HUDEP-2 (cell line): ENCODE measurements at regions not wholly inside any gene's neighbourhood (a gene's known extent, or its start where the extent isn't known, plus 50 kb on each side); places are given as distances from the start of the nearest gene placed in this dataset.

Source experiments
- DNase-seq, 76 experiments: peaks; one replicate each; lab custom pipeline; 2025; ENCODE audit not compliant: unreplicated experiment in 76 of 76; lab: John Stamatoyannopoulos, UW

GRCh38 chr5:123756816-123757215 lies 244.8 kb downstream of the CSNK1G3 start:
- no peak for DNase-seq

DNA sequence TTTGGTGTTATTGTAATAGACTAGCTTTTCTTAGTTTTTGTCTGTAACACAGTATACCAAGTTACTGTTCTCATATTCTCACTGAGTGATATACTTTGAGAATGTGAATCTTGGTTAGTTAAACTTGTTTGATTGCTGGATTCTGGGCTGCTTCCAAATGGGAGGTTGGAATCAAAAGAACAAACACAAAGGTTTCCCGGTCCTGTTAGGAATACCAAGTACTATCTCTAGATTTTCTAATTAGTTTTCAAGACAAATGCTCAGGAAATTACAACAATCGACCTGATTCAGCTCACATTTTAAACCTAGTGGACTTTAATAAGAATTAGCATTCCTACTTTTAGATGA lies 244.3 kb downstream of the CSNK1G3 start:
- no peak for DNase-seq

GRCh38 chr5:123755653-123756317 lies 243.8 kb downstream of the CSNK1G3 start:
- no peak for DNase-seq

- DNase-seq = no peak
These were observed 242.9 kb downstream of the CSNK1G3 start for GRCh38 chr5:123754908-123755307.

DNA sequence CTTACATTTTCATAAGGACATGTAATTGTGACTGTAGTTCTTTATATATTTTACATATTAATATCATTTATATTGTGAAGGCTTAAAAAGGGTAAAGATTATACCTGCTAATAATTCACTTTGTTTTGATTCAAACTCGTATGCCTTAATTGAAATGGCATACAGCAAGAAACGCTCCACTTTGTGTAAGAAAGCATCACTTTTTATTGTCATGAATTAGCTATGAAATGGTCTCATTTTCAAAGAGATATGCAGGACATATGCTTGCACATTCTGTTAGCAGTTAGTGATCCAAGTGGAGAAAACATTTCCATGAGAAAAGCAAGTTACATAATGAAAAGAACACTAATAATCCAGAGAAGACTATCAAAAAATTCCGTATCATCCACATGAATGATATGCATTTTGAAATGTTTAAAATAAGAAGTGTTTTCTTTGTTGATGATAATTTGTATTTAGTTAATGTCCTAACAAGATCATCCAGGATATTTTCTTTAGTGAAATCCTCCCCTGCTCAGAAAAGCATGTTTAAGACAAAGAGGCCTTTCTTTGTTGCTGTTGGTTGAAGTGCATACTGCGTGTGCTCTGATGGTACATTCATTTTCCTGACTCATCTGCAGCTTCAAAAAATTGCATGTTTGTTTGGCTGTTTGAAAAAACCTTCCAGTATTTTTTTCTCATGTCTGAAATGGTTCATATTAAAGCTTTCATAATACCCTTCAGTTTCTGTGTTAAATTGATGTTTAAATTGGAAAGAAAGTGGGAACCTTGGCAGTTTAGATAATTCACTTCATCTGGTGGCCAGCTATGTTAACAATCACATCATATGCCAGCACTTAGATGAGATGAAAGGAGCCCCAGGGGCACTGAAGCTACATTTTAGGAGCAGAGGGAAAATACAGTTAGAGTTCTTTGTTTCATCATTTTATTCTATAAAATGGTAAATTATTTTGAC lies 242.2 kb downstream of the CSNK1G3 start:
- no peak for DNase-seq

GRCh38 chr5:123753180-123753936 lies 241.4 kb downstream of the CSNK1G3 start:
- no peak for DNase-seq

- no peak for DNase-seq
These were observed 240.7 kb downstream of the CSNK1G3 start for GRCh38 chr5:123752552-123753179.

DNA sequence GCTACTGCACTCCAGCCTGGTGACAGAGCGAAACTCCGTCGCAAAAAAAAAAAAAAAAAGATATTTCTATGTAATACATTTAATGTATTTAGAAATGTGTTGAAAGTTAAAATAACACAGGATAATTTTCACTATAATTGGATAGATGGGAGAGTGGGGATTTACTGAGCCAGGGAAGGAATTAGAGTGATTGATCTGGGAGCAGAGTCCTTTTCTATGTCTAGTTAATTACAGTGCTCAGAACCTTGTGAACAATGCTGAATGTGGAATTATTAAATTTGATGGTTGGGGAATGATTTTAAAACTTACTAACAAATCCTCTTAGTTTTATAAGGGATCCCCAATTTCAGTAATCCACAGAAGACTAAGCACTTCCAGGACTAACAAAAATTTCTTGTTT lies 239.7 kb downstream of the CSNK1G3 start:
- no peak for DNase-seq

DNA sequence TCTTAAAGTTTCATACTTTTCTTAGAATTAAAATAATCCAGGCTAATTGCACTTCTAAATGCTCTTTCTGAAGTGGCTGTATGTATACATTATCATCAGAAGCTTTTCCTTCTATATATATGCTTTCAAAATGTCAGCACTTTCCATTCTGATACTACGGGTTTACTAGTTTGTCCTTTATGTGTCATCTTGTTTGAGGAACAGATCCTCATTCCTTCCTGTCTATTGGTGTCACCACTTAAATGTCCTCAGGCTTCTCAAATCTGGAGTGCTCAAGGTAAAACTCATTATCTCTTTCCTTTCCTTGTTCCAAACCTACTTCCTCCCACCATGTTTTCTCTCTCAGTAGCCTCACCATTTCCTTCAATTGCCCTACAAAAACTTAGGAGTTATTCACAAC lies 236.3 kb downstream of the CSNK1G3 start:
- no peak for DNase-seq

DNA sequence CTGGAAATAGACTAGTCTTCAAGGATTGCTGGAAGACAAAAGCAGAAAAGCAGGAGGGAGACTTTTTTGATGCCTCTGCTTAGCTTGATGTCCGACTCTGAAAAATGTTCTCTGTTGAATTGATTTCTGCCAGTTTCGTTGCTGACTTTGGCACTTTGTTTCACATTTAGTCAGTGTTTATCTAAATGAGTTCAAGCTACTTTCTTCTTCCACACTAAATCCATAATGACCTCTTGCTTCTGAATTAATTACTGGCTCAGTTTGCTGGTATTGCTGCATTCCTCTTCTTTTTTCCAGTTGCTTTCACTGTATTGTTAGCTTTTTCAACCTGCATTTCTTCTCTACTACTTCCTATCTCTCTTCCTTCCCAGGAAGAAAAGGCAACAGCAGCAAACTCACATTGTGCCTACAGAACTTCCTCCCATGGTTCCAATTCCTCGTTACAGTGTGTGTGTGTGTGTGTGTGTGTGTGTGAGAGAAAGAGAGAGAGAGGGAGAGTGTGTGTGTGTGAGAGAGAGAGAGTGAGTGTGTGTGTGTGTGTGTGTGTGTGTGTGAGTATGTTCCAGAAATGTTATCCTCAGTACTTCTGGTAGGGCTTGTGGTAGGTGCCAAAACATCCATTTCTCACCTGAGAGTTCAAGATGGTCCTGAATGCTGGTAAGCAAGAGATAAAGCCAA lies 234.8 kb downstream of the CSNK1G3 start:
- no peak for DNase-seq

DNA sequence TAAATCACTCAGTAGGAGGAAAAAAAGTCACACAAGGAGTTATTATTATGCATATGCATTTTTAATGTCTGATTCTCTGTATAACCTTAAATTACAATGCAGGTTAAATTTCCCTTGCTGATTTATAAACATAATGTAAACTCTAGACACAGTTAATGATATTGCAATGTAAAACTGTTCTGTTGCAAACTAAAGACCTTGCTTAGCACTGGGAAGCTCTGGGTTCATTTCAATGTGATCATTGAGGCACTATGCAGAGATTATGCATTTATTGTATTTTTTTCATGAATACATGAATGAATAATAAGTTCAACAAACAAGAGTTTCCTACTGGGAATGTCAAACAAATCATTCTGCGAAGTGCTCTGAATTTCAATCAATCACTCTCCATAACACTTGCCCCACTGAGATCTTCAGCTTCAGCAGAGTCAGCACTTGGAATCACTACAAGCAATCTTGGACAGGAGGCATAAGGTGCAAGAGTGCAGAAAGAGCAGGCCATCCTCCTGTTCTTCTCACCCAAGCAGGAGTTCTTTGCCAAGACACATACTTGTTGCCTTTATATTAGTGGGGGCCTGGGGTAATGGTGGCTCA lies 232.1 kb downstream of the CSNK1G3 start:
- no peak for DNase-seq

- DNase-seq = no peak
These were observed 223.4 kb downstream of the CSNK1G3 start for GRCh38 chr5:123735384-123735783.

DNA sequence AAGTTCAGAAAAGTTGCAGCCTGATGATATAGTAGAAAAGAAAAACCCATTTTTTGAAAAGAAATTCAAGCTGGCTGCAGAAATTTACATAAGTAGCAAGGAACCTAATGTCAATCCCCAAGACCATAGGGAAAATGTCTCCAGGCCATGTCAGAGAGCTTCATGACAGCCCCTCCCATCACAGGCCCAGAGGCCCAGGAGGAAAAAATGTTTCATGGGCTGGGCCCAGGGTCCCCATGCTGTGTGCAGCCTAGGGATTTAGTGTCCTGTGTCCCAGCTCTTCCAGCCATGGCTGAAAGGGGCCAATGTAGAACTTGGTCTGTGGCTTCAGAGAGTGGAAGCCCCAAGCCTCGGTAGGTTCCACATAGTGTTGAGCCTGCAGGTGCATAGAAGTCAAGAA lies 220.3 kb downstream of the CSNK1G3 start:
- no peak for DNase-seq

DNA sequence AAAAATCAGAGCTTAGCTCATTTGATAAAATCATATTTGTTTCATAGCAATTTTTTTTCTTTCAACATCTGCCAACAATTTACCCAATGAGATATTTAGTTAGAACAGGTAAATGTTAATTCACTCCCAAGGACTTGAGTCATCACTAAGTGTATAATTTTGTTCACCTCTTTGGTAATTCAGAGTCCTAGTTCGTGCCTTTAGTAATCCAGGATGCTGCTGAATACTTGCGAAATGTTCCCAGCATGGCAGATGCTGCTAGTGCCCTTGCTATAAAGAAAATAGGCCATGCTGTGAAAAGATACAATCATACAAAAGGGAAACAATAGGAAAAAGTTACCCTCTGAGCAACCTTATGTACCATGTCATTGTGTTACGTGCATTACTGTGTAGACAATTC lies 210.5 kb downstream of the CSNK1G3 start:
- no peak for DNase-seq

DNA sequence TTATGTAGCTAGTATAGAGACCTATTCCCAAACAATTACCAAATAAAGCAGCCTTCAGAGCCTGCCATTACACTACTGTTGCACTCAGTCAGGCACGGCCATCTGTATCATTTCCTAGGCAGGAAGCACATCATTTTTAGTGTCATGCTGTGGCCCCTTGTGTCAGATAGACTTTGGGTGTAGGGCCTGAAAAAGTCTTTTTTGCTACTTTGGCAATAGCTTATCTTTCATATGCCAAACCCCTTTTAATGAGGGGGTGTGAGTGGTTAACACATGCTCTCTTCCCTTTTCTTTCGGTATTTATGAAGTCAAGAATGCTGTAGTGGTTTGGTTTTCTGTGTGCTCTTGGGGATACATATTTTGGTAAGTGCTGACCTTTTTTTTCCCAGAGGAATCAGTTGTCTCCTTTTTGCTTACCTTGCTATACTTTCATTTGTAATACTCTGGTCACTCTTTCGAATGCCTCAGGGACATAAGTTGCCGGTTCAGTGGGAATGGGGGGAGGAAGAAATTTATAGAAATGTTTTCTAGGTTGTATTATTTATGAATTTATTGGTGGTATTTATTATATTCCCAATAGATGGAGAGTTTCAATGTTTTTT lies 209.8 kb downstream of the CSNK1G3 start:
- no peak for DNase-seq

DNA sequence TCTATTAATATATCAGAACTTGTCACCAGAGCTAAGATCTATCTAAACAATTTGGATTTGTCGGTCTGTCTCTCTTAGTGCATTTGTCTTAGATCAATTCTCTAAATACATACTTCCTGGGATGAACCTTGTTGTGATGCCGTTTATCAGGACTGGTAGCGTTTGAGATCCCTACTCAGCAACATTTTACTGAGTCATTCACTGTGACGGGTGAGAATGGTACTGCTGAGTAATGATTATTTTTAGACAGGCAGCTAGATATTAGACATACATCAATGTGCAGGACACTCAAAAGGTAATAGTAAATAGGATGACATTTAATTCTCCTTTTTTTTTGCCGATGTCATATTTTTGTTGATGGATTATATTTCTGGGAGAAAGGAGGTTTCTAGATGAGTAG lies 209.0 kb downstream of the CSNK1G3 start:
- no peak for DNase-seq

GRCh38 chr5:123720339-123720738 lies 208.4 kb downstream of the CSNK1G3 start:
- DNase-seq = no peak

DNA sequence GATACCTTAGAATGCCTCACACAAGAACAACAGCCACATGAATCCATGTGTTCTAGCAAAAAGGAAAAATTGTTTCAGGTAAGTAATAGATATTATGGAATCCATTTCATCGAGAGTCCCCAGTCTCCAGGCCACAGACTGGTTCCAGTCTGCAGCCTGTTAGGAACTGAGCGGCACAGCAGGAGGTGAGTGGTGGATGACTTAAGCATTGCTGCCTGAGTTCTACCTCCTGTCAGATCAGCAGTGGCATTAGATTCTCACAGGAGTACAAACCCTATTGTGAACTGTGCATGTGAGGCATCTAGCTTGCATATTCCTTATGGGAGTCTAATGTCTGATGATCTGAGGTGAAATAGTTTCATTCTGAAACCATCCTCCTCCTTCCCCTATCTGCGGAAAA lies 207.0 kb downstream of the CSNK1G3 start:
- DNase-seq = no peak

DNA sequence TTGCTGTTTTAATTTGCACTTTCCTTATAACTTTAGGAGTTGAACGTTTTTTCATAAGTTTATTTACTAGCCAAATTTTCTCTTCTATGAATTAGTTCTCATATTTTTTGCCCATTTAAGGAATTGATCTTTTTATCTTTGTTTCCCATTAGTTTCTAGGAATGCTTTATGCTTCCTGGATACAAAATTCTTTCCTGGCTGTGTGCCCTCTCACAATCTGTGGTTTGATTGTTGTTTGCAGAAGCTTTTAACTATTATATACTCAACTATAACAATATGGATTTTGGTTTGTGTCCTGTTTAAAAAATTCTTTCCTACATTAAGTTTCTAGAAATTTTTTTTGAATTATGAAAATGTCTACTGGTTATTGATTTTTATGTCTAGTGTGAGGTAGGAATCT lies 206.3 kb downstream of the CSNK1G3 start:
- no peak for DNase-seq

DNA sequence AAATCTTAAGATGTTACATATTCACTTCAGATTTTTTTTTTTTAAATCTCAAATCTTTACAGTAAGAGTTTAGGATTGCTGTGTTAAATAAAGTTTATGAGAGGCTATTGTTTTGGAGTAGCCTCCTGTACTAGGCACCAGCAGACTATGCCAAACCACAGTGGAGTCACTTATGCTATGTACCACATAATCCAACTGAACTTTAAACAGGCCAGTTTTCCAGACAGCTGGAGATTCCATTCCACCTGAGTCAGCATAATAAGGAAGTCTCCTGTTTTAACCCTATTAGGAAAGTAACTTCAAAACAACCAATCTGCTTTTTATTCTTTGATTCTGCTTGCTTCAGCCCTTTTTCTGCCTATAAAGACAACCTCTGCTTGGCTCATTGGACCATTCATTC lies 205.2 kb downstream of the CSNK1G3 start:
- DNase-seq = no peak
